GM12801 (cell line): ENCODE measurements at regions not wholly inside any gene's neighbourhood (a gene's known extent, or its start where the extent isn't known, plus 50 kb on each side); places are given as distances from the start of the nearest gene placed in this dataset.

Source experiments
- CTCF ChIP-seq: IDR thresholded peaks from one replicate; pipeline ENCODE4 v1.5.1; 2011; ENCODE audit warnings: control low read depth; ENCODE audit not compliant: insufficient read length; ENCODE audit errors: extremely low read depth

GRCh38 chr16:9311303-9311954, 220.0 kb downstream of the HAPSTR1 start:
- TF ChIP-seq CTCF, result no peak

- TF ChIP-seq CTCF, result no peak
Observed at GRCh38 chr16:9316008-9316407, 224.6 kb downstream of the HAPSTR1 start.

- no peak for TF ChIP-seq CTCF
Observed at GRCh38 chr16:9316615-9317014, 225.2 kb downstream of the HAPSTR1 start.

- TF ChIP-seq CTCF, result no peak
Observed at GRCh38 chr16:9318764-9319163, 227.3 kb downstream of the HAPSTR1 start.

- no peak for TF ChIP-seq CTCF
Observed at GRCh38 chr16:9322769-9323168, 231.3 kb downstream of the HAPSTR1 start.

- TF ChIP-seq CTCF, result no peak
Observed at GRCh38 chr16:9323170-9323569, 231.7 kb downstream of the HAPSTR1 start.

- TF ChIP-seq CTCF, result no peak
Observed at GRCh38 chr16:9327253-9327652, 235.8 kb downstream of the HAPSTR1 start.
